C4-2B (cell line): ENCODE measurements at regions not wholly inside any gene's neighbourhood (a gene's known extent, or its start where the extent isn't known, plus 50 kb on each side); places are given as distances from the start of the nearest gene placed in this dataset.

Experiments used
- ZFX ChIP-seq: fragments of 450-650 bp; IDR thresholded peaks from 2 replicates; pipeline ENCODE4 v1.6.1; 2017
- TF ChIP-seq, protein P1 (sequence below): fragments of 450-650 bp; conservative IDR thresholded peaks from 2 replicates; pipeline ENCODE4 v1.5.1; 2017; ENCODE audit warnings: mild to moderate bottlenecking

DNA sequence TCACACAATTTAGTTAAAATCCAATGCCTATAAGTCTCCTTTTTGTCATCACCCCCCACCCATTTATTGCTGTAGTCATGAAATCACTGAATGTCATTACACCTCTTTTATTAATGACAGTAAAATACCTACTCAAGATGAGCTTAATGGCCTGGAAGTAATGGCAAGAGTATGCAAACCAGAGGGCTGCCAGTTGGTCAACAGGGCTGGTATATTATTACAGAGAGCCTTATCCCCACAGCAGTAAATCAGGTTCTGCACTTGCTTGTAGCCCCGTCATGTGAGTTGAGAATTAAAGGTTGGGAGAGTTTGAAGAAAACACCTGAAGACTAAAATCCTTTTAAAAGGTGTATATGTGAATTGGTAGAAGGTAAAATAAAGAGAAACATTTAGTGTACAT is 372.4 kb downstream of the MAT2B start:
- TF ChIP-seq, protein P1, sequence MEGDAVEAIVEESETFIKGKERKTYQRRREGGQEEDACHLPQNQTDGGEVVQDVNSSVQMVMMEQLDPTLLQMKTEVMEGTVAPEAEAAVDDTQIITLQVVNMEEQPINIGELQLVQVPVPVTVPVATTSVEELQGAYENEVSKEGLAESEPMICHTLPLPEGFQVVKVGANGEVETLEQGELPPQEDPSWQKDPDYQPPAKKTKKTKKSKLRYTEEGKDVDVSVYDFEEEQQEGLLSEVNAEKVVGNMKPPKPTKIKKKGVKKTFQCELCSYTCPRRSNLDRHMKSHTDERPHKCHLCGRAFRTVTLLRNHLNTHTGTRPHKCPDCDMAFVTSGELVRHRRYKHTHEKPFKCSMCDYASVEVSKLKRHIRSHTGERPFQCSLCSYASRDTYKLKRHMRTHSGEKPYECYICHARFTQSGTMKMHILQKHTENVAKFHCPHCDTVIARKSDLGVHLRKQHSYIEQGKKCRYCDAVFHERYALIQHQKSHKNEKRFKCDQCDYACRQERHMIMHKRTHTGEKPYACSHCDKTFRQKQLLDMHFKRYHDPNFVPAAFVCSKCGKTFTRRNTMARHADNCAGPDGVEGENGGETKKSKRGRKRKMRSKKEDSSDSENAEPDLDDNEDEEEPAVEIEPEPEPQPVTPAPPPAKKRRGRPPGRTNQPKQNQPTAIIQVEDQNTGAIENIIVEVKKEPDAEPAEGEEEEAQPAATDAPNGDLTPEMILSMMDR: no peak
- no peak for TF ChIP-seq ZFX
